HG03521 (cell line): ENCODE measurements at regions not wholly inside any gene's neighbourhood (a gene's known extent, or its start where the extent isn't known, plus 50 kb on each side); places are given as distances from the start of the nearest gene placed in this dataset.
A peak's percentile ranks its signal among the peaks of the same experiment; 100 is the strongest.

ENCODE experiments used
- ATAC-seq: cut with Tn5 transposase; IDR thresholded peaks from one replicate; pipeline ENCODE4 v1.9.1; 2021; ENCODE audit warnings: mild to moderate bottlenecking, moderate library complexity; ENCODE audit not compliant: unreplicated experiment

- no peak for ATAC-seq
Observed at GRCh38 chr9:103755441-103755840, 338.7 kb upstream of the SMC2 start.

DNA sequence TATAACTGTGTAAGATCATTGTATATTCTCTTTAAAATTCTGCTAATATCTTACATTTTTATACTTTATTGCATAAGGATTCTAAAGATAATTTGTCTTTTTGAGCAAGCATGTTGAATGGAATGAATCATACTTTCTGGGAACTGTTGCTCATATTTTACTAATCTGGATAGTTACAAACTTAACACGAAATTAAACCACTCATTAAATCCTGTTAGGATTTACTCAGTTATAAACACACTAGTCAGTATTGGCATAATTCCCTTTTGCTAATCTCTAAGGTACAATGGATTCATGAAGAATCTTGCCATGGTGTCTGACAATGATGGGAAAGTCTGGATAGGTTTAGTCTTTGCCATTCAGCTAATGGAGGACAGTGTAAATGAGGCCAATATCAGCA is 338.1 kb upstream of the SMC2 start:
- no peak for ATAC-seq

- ATAC-seq: no peak
Observed at GRCh38 chr9:103757062-103757461, 337.0 kb upstream of the SMC2 start.

DNA sequence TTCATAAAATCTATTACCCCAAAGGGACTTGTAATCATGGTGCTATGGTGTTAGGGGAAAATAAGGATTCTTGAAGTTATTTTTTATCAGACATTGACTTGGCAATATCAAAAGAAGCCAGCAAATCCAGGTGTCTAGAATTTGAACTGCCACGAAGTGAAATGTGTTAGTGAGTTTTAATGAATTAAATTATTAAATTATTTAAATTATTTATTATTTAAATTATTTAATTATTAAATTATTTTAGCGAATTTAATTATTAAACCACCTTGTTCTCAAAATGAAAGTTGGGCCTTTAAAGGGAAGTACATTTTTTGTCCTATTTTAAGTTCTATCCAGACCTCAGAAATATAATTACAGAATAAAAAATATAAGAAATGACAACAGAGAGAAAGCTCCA is 332.6 kb upstream of the SMC2 start:
- no peak for ATAC-seq

GRCh38 chr9:103789686-103790085 is 304.4 kb upstream of the SMC2 start:
- ATAC-seq: peak; percentile 97

DNA sequence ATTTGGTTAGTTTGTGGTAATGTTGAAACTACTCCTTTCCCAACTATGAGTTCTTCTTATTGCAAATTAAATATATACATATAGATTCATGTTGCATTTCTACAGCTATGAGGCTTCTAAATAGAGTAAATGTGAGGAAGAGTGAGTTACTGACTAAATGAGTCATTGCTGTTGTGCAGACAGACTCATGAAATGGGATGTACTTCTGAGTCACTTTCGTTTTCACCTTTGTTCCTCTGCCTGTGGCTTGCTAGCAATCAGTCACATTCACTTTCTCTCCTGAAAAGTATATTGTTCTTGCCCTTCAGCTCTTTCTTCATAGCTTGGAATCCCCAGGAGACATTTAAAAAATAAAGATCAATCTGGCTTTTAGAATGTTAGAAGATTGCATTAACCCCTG is 295.5 kb upstream of the SMC2 start:
- peak; percentile 100 for ATAC-seq

DNA sequence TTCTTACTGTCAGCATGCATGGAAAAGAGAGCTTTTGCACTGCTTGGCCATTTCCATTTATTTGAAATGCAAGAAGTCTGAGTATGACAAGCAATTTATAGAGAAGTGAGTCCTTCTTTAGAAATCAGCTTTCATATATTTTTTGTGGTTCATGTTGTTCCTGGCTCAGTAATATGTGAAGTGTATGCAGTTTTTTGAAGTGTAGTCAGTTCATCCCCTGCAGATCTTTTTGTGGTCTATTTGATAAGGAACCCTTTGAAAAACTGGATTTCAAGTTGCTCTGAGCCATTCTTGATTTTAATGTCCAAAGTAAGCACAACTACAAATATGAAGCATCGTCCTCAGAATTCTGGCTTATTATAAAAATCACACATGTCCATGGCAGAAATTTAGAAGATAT is 294.1 kb upstream of the SMC2 start:
- ATAC-seq: no peak

DNA sequence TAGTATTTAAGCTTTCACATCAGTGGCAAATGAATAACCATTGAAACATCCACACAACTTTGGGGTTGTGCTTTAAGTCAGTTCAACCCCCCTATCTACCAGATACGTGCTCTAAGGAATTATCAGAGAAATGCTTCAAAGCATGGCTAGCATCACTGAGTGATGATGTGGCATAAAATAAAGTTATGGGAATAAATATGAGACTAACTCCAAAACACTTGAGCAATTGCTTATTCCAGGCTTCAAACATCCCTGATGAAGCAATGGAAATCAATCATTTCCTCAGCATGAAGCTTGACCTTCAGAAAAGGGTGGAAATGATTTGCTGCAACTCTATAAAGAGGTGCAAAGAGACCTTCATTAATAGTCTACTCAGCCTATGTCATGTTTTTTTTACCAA is 292.0 kb upstream of the SMC2 start:
- ATAC-seq: no peak

DNA sequence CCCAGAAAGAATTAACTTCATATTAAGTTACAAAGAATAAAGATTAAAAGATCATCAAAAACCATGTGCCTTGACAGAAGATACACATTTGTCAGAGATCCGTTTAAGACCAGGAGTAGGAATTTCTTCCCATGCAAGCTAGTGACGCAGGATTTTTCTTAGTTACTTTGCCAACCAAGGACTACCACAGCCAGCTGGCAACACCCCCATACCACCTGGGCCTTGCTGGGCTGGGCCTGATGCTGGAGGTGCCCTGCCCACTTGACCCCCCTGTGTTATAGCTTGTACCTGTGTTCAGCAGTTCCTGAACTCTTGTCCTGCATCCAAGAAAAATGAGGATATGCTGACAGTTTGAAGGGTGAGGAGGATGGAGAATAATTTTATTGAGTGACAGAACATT is 290.9 kb upstream of the SMC2 start:
- ATAC-seq: no peak

GRCh38 chr9:103804077-103804735 is 289.9 kb upstream of the SMC2 start:
- no peak for ATAC-seq

DNA sequence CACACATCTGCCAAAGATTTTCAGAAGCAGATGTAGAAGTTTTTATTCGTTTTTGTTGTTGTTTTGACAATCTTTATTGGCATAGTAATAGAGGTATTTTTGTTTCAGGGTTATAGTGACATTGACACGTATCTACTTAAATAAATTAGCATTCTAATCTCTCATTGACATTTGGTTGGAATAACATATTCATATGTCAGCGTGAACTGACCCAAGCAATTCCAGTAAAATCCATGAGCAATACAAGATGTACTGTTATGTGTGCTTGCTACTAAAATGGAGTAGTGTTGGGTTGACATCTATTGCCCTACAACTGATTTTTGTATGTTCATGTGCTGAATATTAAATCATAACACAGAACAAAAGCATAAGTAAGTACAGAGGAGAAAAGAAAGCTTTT is 284.4 kb upstream of the SMC2 start:
- no peak for ATAC-seq

- no peak for ATAC-seq
Observed at GRCh38 chr9:103811462-103811861, 282.6 kb upstream of the SMC2 start.

GRCh38 chr9:103816146-103816545 is 278.0 kb upstream of the SMC2 start:
- no peak for ATAC-seq

DNA sequence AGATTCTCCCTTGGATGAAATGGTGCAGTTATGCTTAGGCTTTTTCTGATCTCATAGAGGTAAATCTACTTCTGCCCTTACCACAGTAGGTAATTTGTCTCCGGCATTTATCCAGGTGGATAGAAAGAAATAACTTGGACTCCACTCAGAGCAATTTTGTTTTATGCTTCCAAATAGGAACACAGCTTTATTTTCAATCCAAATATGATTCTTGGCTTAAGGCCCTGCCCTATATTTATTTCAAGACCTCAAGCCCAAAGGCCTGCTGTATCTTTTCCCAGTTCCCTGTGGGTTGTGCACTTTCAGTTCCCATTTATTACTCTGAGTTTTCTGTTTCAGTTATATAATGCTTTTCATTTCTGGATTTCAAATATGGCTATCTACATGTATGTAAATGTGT is 274.2 kb upstream of the SMC2 start:
- ATAC-seq: no peak

DNA sequence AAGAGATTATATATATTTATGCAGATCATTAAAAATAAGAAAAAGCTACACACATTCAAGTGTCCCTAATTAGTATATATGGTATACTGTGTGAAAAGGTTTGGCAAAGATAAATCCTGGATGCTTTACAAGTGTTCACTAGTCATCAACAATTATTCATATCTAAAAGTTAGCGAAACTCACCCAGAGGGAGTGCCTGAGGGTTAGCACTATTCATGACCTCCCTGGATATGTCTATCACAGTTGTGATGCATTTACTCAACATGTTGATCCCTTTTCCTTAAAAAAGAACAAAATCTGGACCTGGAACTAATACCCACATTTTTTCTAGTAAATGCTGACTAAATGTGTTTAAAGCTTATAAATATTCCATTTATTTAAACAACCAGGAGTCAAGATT is 273.0 kb upstream of the SMC2 start:
- no peak for ATAC-seq

GRCh38 chr9:103837940-103838339 is 256.2 kb upstream of the SMC2 start:
- no peak for ATAC-seq

- no peak for ATAC-seq
Observed at GRCh38 chr9:103839197-103839596, 254.9 kb upstream of the SMC2 start.

DNA sequence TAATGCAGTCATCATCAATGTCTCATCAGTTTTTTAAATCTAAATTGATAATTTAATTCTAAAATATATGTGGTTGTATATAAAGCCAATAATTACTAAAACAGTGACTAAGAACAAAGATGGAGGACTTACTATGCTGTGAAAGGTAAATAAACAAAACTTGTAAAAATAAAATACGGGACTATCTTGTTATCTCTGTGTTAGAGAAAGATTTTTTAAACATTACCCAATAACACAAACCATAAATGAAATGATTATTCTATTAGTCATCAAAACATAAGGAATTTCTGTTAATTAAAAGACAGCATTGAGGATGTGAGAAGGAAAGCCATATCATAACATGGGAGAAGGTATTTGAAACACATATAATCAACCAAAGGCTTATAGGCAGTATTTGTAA is 226.2 kb upstream of the SMC2 start:
- ATAC-seq: no peak

DNA sequence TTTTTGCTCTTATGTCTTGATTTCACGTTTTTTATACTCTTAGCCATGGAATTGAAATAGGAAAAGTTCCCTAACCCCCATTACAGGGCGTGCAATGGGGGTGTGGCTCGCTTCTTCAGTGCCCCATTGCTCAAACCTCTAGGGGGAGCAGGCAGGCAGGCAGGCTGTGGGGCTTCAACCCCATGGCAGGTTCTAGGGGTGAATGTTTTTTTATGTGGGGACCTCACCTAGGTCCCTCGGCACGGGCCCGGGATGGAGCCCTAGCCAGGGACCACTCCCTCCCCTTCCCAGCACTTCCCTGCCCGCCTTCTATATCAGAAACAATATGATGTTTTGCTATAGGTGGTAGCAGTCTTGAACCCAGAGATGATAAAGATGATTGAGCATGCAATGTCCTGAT is 221.3 kb upstream of the SMC2 start:
- no peak for ATAC-seq

- no peak for ATAC-seq
Observed at GRCh38 chr9:103881419-103881818, 212.7 kb upstream of the SMC2 start.

- no peak for ATAC-seq
Observed at GRCh38 chr9:103889989-103890388, 204.1 kb upstream of the SMC2 start.

DNA sequence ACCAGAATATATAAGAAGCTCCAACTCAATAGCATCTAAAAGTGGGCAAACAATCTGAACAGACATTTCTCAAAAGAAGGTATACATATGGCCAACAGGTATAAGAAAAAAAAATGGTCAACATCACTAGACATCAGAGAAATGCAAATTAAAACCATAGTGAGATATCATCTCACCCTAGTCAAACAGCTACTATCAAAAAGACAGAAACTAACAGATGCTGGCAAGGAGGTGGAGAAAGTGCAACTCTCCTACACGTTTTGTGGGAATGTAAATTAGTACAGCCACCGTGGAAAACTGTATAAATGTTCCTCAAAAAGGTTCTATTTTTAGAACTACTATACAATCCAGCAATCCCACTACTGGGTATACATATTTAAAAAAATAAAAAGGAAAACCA is 199.9 kb upstream of the SMC2 start:
- no peak for ATAC-seq

GRCh38 chr9:103898550-103898949 is 195.6 kb upstream of the SMC2 start:
- ATAC-seq: no peak

DNA sequence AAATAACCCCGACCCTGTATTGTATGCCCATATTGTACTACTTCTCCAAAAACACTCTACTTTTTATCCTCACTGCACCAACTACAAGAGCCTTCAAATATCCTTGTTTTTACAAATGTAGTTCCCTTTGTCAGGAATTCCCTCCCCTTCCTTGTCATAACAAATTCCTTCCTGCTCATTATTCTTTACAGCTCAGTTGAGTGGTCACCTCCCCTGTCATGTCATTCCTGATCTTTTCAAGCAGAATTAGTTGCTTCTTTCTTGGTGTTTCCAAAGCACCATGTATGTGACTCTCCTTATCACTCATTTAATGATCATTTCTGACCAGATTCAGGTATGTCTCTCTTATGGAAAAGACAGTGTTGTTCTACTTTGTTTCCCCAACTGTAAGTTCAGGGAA is 194.2 kb upstream of the SMC2 start:
- no peak for ATAC-seq
